ENCODE measurements at regions not wholly inside any gene's neighbourhood (a gene's known extent, or its start where the extent isn't known, plus 50 kb on each side); places are given as distances from the start of the nearest gene placed in this dataset.
"Not testable (repeated sequence)": the region's sequence is repeated elsewhere in the genome, so short reads cannot be mapped to it uniquely, and the experiment has no call there.

DNA sequence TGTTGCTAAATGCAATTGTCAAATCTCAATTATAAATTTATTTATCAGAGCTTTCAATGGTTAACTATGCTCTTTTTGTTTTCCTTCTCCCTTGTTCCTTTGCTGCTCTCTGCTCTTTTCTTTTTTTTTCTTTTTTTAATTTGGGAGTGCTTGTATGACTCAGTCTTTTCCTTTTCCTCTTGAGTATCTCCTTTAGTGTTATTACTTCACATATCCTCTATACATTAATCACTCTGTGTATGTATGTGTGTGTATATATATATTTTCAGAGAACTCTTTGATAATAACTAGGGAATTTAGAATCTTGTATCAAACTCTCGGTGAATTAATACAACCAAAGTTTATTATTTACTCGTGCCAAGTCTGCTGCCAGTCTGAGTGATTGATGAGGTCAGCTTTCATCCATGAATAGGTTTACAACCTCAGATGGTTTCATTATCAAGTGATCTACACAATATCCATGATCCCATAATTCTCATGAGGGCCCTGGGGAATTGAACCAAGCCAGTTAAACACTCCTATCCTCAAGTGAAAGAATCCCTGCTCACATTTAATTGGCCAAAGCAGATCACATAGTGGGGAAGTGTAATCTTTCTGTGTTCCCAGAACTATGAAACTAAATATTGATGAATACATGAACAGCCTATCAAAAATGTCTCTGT is 743.4 kb upstream of the CNTN5 start:
- TF ChIP-seq, protein P1, sequence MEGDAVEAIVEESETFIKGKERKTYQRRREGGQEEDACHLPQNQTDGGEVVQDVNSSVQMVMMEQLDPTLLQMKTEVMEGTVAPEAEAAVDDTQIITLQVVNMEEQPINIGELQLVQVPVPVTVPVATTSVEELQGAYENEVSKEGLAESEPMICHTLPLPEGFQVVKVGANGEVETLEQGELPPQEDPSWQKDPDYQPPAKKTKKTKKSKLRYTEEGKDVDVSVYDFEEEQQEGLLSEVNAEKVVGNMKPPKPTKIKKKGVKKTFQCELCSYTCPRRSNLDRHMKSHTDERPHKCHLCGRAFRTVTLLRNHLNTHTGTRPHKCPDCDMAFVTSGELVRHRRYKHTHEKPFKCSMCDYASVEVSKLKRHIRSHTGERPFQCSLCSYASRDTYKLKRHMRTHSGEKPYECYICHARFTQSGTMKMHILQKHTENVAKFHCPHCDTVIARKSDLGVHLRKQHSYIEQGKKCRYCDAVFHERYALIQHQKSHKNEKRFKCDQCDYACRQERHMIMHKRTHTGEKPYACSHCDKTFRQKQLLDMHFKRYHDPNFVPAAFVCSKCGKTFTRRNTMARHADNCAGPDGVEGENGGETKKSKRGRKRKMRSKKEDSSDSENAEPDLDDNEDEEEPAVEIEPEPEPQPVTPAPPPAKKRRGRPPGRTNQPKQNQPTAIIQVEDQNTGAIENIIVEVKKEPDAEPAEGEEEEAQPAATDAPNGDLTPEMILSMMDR (IDR thresholded peaks at IDR 0.05; ENCODE audit: low read depth, low read length) = no peak
- no peak for DNase-seq (ENCODE audit: extremely low read depth, low read depth)

DNA sequence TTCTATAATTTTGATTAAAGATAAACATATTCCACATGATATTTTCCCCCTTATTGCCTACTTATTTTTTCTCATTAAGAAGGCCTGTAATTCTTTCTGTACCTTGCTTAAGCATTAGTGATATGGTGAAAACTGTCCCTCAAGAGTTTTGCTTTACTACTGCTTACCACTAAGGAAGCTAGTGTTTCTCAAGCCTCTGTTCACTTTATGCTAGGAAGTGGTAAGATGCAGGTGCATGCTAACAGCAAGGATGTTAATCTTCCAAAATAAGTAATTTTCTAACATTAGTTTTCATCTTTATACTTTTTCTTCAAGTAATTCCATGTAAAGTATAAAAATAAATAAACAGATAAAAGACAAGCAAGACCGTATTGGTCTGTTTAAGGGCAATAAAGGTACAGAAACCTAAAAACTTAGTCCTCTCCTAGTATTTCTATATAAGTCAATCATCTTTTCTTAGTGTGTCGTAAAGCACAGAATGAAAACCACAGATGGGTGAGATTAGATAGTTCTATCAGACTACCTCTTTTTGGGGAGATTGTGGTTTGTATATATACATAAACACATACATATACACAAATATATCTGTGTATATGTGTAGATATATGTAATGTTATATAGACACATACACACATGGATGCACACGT is 731.0 kb upstream of the CNTN5 start:
- no peak for DNase-seq (ENCODE audit: extremely low read depth, low read depth)
- TF ChIP-seq, protein P1 (IDR thresholded peaks at IDR 0.05; ENCODE audit: low read depth, low read length) = no peak

DNA sequence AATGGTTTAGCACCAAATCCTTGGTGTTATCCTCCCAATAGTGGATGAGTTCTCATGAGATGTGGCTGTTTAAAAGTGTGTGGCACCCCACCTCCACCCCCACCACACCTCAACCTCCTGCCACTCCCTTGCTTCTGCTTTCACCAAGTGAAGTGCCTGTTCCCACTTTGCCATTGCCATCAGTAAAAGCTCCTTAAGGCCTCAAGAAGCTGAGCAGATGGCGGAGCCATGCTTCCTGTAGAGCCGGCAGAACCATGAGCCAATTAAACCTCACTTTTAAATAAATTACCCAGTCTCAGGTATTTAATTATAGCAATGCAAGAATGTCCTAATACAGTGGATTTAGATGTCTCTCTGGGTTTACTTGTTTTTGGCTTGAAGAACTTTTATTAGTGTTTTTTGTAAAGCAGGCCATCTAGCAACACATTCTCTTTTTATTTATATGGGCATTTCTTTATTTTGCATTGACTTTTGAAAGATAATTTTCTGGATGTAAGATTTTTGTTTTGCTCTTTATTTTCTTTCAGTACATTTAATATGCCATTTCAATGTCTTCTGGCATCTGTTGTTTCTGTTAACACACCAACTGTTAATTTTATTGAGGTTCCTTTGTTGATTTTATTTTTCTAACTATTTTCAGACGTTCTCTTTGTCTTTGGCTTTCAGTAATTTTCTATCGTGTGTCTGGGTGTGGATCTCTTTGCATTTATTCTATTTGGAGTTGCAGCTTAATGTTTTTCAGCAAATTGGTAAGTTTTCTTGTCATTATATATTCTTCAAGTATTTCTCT is 724.5 kb upstream of the CNTN5 start:
- DNase-seq (ENCODE audit: extremely low read depth, low read depth) = no peak
- TF ChIP-seq, protein P1 (IDR thresholded peaks at IDR 0.05; ENCODE audit: low read depth, low read length) = no peak

DNA sequence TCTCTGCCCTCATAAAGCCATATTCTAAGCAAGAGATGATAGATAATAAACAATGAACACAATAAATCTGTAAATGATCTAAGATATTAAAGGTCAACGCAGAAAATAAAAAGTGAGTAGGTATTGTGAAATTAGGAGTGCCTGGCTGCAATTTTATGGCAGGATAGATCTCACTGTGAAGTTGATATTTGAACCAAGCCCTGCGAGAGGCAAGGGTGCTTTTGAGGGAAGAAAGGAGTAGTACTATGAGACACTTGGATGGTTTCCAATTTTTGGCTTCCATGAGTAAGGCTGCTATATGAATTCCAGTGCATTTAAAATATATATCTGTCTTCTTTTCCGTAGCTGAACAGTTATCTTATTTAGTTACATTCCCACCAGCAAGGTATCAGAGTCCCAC is 720.0 kb upstream of the CNTN5 start:
- TF ChIP-seq, protein P1 (IDR thresholded peaks at IDR 0.05; ENCODE audit: low read depth, low read length) = no peak
- DNase-seq (ENCODE audit: extremely low read depth, low read depth) = no peak

DNA sequence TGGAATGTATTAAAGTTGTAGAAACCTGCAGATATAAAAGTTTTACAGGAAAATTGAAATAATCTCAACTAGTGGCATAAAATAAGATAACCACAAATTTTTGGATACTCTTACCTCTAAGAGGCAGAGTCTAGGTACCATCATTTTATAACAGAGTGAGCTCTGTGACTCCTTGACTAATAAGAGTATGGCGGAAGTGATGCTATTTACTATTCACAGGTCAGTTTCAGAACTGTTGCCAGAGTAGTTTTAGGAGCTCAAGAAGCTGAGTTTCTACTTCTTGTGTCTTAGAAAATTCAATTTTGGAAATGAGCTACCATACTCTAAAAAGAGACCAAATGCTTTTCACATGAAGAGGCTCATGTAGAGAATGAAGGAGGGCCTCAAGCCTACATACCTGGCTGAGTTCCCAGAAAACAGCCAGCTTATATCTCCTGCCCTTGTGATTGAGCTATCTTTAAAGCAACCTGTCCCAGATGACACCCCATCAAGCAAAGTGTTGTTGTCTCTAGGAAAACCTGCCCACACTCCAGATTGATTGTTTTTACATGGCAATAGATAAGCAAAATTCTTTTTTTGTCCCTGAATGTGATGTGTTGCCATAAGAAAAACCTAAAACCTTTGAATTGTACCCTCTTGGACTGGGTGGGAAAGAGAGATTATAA is 712.8 kb upstream of the CNTN5 start:
- DNase-seq (ENCODE audit: extremely low read depth, low read depth) = no peak
- TF ChIP-seq, protein P1 (IDR thresholded peaks at IDR 0.05; ENCODE audit: low read depth, low read length) = no peak

DNA sequence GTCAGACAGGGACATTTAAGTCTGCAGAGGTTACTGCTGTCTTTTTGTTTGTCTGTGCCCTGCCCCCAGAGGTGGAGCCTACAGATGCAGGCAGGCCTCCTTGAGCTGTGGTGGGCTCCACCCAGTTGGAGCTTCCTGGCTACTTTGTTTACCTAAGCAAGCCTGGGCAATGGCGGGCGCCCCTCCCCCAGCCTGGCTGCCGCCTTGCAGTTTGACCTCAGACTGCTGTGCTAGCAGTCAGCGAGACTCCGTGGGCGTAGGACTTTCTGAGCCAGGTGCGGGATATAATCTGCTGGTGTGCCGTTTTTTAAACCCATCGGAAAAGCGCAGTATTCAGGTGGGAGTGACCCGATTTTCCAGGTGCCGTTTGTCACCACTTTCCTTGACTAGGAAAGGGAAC is 690.4 kb upstream of the CNTN5 start:
- not testable (repeated sequence) for DNase-seq (ENCODE audit: extremely low read depth, low read depth)

DNA sequence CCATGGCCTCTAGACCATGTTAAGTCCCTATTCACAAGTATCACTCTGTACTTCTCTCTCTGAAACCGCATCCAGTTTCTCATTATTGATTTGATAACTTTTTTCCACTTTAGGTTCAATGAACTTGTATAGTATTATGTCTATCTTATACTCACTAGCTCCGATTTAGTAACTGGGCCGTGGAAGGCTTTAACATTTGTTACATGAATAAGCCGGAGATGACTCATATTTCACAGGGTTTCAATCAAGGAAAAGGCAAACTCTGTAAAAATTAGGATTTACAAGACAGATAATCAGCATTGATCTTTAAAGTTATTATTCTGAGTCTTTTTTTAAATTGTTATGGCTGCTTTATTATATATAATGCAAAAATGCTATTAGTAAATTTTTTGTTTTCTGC is 662.2 kb upstream of the CNTN5 start:
- TF ChIP-seq, protein P1 (IDR thresholded peaks at IDR 0.05; ENCODE audit: low read depth, low read length) = no peak

More for the DNA sequence above, 662.2 kb upstream of the CNTN5 start:
- DNase-seq (ENCODE audit: extremely low read depth, low read depth) = no peak

Measured in AG09319 (cell line).